ENCODE measurements at regions not wholly inside any gene's neighbourhood (a gene's known extent, or its start where the extent isn't known, plus 50 kb on each side); places are given as distances from the start of the nearest gene placed in this dataset.

- H4K8ac ChIP-seq (ENCODE audit: low read depth, low read length), result no peak overlapping the region
- no peak overlapping the region for H2AK5ac ChIP-seq (ENCODE audit: low read depth, low read length)
- H3K27me3 ChIP-seq (ENCODE audit: control insufficient read depth in 3 of 3, insufficient read depth in 3 of 3, low read depth in 1 of 3, low read length in 3 of 3), result no peaks in the 10 kb centered on the region
- H3K9ac ChIP-seq (ENCODE audit: low read depth, low read length, poor library complexity), result no peak overlapping the region
- H3K4ac ChIP-seq (ENCODE audit: low read length), result no peak overlapping the region
- no peak overlapping the region for H4K91ac ChIP-seq (ENCODE audit: low read depth, low read length, poor library complexity)
- no peak overlapping the region for H2BK12ac ChIP-seq (ENCODE audit: low read length)
- H3K4me2 ChIP-seq (ENCODE audit: insufficient read depth, low read length, poor library complexity, severe bottlenecking), result no peak overlapping the region
- no peak overlapping the region for H2BK5ac ChIP-seq (ENCODE audit: low read length)
- no peak for DNase-seq (ENCODE audit: low spot score)
- no peak overlapping the region for H3K23ac ChIP-seq (ENCODE audit: low read depth, low read length, poor library complexity)
- H3K4me1 ChIP-seq (ENCODE audit: control insufficient read depth in 2 of 2, insufficient read depth in 1 of 2, low read depth in 1 of 2, low read length in 2 of 2), result peaks cover 0 to 2% of the 10 kb centered on the region in 2 donors
- H3K4me3 ChIP-seq (ENCODE audit: low read length in 2 of 2), result no peak overlapping the region
- H3K9me3 ChIP-seq (replicated peaks in 1 of 2; ENCODE audit: control insufficient read depth in 2 of 2, insufficient read depth in 1 of 2, low read depth in 1 of 2, low read length in 2 of 2), result no peaks in the 10 kb centered on the region
- no peaks in the 10 kb centered on the region for H3K79me1 ChIP-seq (ENCODE audit: low read depth, low read length)
- no CpG with 5 or more reads among the region's 1 CpG for WGBS, 2 donors (ENCODE audit: extremely low coverage in 2 of 2, insufficient read length in 2 of 2, insufficient replicate concordance in 1 of 2)
- H2BK120ac ChIP-seq (ENCODE audit: low read depth, low read length), result no peak overlapping the region
- H2AFZ ChIP-seq (ENCODE audit: low read length), result peak overlapping the region; percentile 8
- H3K18ac ChIP-seq (ENCODE audit: low read length), result no peak overlapping the region
- H3K36me3 ChIP-seq (replicated peaks in 1 of 2; ENCODE audit: control insufficient read depth in 2 of 2, insufficient read depth in 2 of 2, low read length in 2 of 2), result no peaks in the 10 kb centered on the region
- H3K14ac ChIP-seq (ENCODE audit: low read length), result no peak overlapping the region
- no peak overlapping the region for H2BK15ac ChIP-seq (ENCODE audit: low read length)
- H3K27ac ChIP-seq (replicated peaks; ENCODE audit: low read length), result no peak overlapping the region
Measured at GRCh38 chr5:99614888-99615287, 686.1 kb upstream of the CHD1 start.

- Histone ChIP-seq H2AFZ (ENCODE audit: low read length) (no peak overlapping the region), H3K14ac (ENCODE audit: low read length) (no peak overlapping the region), H3K36me3 (replicated peaks in 1 of 2; ENCODE audit: control insufficient read depth in 2 of 2, insufficient read depth in 2 of 2, low read length in 2 of 2) (no peaks in the 10 kb centered on the region), H4K8ac (ENCODE audit: low read depth, low read length) (no peak overlapping the region), H3K27me3 (ENCODE audit: control insufficient read depth in 3 of 3, insufficient read depth in 3 of 3, low read depth in 1 of 3, low read length in 3 of 3) (no peaks in the 10 kb centered on the region), H3K9me3 (replicated peaks in 1 of 2; ENCODE audit: control insufficient read depth in 2 of 2, insufficient read depth in 1 of 2, low read depth in 1 of 2, low read length in 2 of 2) (no peaks in the 10 kb centered on the region), H3K23ac (ENCODE audit: low read depth, low read length, poor library complexity) (no peak overlapping the region), H3K4ac (ENCODE audit: low read length) (no peak overlapping the region), H3K4me1 (ENCODE audit: control insufficient read depth in 2 of 2, insufficient read depth in 1 of 2, low read depth in 1 of 2, low read length in 2 of 2) (no peaks in the 10 kb centered on the region), H3K18ac (ENCODE audit: low read length) (no peak overlapping the region), H4K91ac (ENCODE audit: low read depth, low read length, poor library complexity) (no peak overlapping the region), H2BK12ac (ENCODE audit: low read length) (no peak overlapping the region), H3K4me3 (ENCODE audit: low read length in 2 of 2) (no peak overlapping the region), H2AK5ac (ENCODE audit: low read depth, low read length) (no peak overlapping the region), H2BK5ac (ENCODE audit: low read length) (no peak overlapping the region), H3K79me1 (ENCODE audit: low read depth, low read length) (no peaks in the 10 kb centered on the region), H3K27ac (replicated peaks; ENCODE audit: low read length) (no peak overlapping the region), H3K4me2 (ENCODE audit: insufficient read depth, low read length, poor library complexity, severe bottlenecking) (no peak overlapping the region), H2BK15ac (ENCODE audit: low read length) (no peak overlapping the region), H2BK120ac (ENCODE audit: low read depth, low read length) (no peak overlapping the region), H3K9ac (ENCODE audit: low read depth, low read length, poor library complexity) (no peak overlapping the region)
- DNase-seq (ENCODE audit: low spot score), result no peak
Measured at GRCh38 chr5:99607124-99607523, 678.3 kb upstream of the CHD1 start.

DNA sequence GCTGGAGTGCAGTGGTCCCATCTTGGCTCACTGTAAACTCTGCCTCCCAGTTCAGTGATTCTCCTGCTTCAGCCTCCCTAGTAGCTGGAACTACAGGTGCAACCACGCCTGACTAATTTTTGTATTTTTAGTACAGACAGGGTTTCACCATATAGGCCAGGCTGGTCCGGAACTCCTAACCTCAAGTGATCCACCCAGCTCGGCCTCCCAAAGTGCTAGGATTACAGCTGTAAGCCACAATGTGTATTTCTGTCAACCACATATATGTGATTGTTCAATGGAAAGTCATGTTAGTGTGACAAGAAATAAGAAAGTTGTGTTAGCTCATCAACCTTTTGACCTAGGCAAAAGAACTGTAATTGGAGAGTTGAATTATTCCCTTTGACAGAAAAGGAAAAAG is 677.1 kb upstream of the CHD1 start:
- Histone ChIP-seq H3K4me2 (ENCODE audit: insufficient read depth, low read length, poor library complexity, severe bottlenecking) (no peak overlapping the region), H3K9ac (ENCODE audit: low read depth, low read length, poor library complexity) (no peak overlapping the region), H3K4me3 (ENCODE audit: low read length in 2 of 2) (no peak overlapping the region), H3K27ac (replicated peaks; ENCODE audit: low read length) (no peak overlapping the region), H3K4me1 (ENCODE audit: control insufficient read depth in 2 of 2, insufficient read depth in 1 of 2, low read depth in 1 of 2, low read length in 2 of 2) (no peaks in the 10 kb centered on the region), H2BK15ac (ENCODE audit: low read length) (no peak overlapping the region), H2AFZ (ENCODE audit: low read length) (no peak overlapping the region), H2BK120ac (ENCODE audit: low read depth, low read length) (no peak overlapping the region), H3K23ac (ENCODE audit: low read depth, low read length, poor library complexity) (no peak overlapping the region), H4K8ac (ENCODE audit: low read depth, low read length) (no peak overlapping the region), H3K14ac (ENCODE audit: low read length) (no peak overlapping the region), H2BK12ac (ENCODE audit: low read length) (no peak overlapping the region), H3K36me3 (replicated peaks in 1 of 2; ENCODE audit: control insufficient read depth in 2 of 2, insufficient read depth in 2 of 2, low read length in 2 of 2) (no peaks in the 10 kb centered on the region), H3K79me1 (ENCODE audit: low read depth, low read length) (no peaks in the 10 kb centered on the region), H2AK5ac (ENCODE audit: low read depth, low read length) (no peak overlapping the region), H3K27me3 (ENCODE audit: control insufficient read depth in 3 of 3, insufficient read depth in 3 of 3, low read depth in 1 of 3, low read length in 3 of 3) (no peaks in the 10 kb centered on the region), H4K91ac (ENCODE audit: low read depth, low read length, poor library complexity) (no peak overlapping the region), H3K4ac (ENCODE audit: low read length) (no peak overlapping the region), H2BK5ac (ENCODE audit: low read length) (no peak overlapping the region), H3K9me3 (replicated peaks in 1 of 2; ENCODE audit: control insufficient read depth in 2 of 2, insufficient read depth in 1 of 2, low read depth in 1 of 2, low read length in 2 of 2) (no peaks in the 10 kb centered on the region), H3K18ac (ENCODE audit: low read length) (no peak overlapping the region)
- WGBS, 2 donors (ENCODE audit: extremely low coverage in 2 of 2, insufficient read length in 2 of 2, insufficient replicate concordance in 1 of 2), result no CpG with 5 or more reads among the region's 3 CpGs
- DNase-seq (ENCODE audit: low spot score), result no peak

DNA sequence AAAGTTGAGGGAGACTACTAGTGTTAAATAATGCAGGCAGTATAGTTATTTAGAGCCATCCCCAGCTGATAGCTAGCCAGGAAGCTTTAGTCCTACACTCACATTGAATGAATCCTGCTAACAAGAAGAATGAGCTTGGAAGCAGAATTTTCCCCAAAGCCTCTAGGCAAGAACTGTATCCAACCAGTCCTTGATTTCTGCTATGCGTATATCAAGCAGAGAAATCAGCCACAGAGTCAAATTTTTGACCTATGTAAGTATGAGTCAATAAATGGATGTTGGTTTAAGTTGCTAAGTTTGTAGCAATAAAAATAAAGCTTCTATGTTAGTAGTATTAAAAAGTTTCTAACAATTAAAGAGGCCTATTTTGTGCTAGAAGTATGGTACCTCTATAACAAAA is 672.1 kb upstream of the CHD1 start:
- Histone ChIP-seq H4K8ac (ENCODE audit: low read depth, low read length) (no peak overlapping the region), H3K4me1 (ENCODE audit: control insufficient read depth in 2 of 2, insufficient read depth in 1 of 2, low read depth in 1 of 2, low read length in 2 of 2) (no peaks in the 10 kb centered on the region), H3K14ac (ENCODE audit: low read length) (no peak overlapping the region), H3K4ac (ENCODE audit: low read length) (no peak overlapping the region), H2AK5ac (ENCODE audit: low read depth, low read length) (no peak overlapping the region), H3K79me1 (ENCODE audit: low read depth, low read length) (no peaks in the 10 kb centered on the region), H3K9ac (ENCODE audit: low read depth, low read length, poor library complexity) (no peak overlapping the region), H2BK12ac (ENCODE audit: low read length) (no peak overlapping the region), H3K4me3 (ENCODE audit: low read length in 2 of 2) (no peak overlapping the region), H3K4me2 (ENCODE audit: insufficient read depth, low read length, poor library complexity, severe bottlenecking) (no peak overlapping the region), H3K9me3 (replicated peaks in 1 of 2; ENCODE audit: control insufficient read depth in 2 of 2, insufficient read depth in 1 of 2, low read depth in 1 of 2, low read length in 2 of 2) (no peaks in the 10 kb centered on the region), H3K27ac (replicated peaks; ENCODE audit: low read length) (no peak overlapping the region), H4K91ac (ENCODE audit: low read depth, low read length, poor library complexity) (no peak overlapping the region), H2BK120ac (ENCODE audit: low read depth, low read length) (no peak overlapping the region), H2BK15ac (ENCODE audit: low read length) (no peak overlapping the region), H3K18ac (ENCODE audit: low read length) (no peak overlapping the region), H2AFZ (ENCODE audit: low read length) (no peak overlapping the region), H2BK5ac (ENCODE audit: low read length) (no peak overlapping the region), H3K27me3 (ENCODE audit: control insufficient read depth in 3 of 3, insufficient read depth in 3 of 3, low read depth in 1 of 3, low read length in 3 of 3) (no peaks in the 10 kb centered on the region), H3K36me3 (replicated peaks in 1 of 2; ENCODE audit: control insufficient read depth in 2 of 2, insufficient read depth in 2 of 2, low read length in 2 of 2) (no peaks in the 10 kb centered on the region), H3K23ac (ENCODE audit: low read depth, low read length, poor library complexity) (no peak overlapping the region)
- DNase-seq (ENCODE audit: low spot score), result no peak
- no CpG with 5 or more reads among the region's 1 CpG for WGBS, 2 donors (ENCODE audit: extremely low coverage in 2 of 2, insufficient read length in 2 of 2, insufficient replicate concordance in 1 of 2)
